GM18951 (cell line): ENCODE measurements at regions not wholly inside any gene's neighbourhood (a gene's known extent, or its start where the extent isn't known, plus 50 kb on each side); places are given as distances from the start of the nearest gene placed in this dataset.

Experiments
- POLR2A ChIP-seq: IDR thresholded peaks from 4 replicates; pipeline ENCODE4 v1.6.1; 2011; ENCODE audit warnings: mild to moderate bottlenecking; ENCODE audit not compliant: insufficient read length, insufficient read depth; ENCODE audit errors: extremely low read depth
- in situ Hi-C: fragments of 300-500 bp; cut with MboI; formaldehyde crosslinking; loops from one replicate; pipeline ENCODE4 v1.12.0; 2022; ENCODE audit warnings: low sequenced_read_pairs, mixed read lengths, inconsistent platforms; ENCODE audit not compliant: unreplicated experiment

DNA sequence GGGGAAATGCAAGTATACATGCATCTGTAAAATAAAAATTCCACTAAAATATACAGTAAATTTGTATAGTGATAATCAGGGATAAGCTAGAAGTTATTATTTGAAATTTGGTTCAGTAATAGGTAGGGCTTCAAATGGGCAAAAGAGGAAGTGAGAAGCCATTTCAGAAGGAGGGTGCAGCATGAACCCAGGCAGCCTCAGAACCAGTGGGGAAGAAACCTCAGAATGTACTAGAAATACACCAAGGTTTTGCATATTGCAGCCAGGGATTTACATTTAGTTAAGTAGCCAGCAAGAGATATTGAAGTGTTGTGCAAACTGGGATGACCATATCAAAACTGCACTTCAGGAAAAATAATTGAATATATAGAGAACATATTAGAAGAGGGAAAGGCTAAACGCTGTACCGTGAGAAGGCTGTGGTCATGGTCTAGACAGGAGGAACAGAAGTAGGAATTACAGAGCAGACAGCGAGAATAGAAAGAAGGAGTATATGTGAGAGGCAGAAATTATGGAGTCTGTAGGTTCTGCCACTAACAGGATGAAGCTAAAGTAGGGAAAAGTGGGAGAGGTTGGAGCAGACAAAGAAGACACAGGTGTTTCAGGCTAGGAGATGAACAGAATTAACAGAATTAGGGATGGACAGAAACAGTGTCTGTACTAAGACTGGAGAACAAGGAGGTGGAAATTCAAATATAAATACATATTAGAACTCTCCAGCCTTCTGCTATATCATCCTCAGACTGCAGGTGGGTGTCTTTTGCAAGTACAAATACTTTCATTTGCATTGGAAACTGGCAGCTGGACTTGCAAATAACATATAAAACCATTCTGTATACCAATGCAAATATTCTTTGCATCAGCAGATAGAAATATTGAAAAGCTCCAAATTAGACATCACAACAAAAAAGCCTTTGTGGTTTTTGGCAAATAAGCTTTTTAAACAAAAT, 335.6 kb downstream of the ZNF608 start:
- TF ChIP-seq POLR2A: no peak
- in situ Hi-C loops: no loop called here

DNA sequence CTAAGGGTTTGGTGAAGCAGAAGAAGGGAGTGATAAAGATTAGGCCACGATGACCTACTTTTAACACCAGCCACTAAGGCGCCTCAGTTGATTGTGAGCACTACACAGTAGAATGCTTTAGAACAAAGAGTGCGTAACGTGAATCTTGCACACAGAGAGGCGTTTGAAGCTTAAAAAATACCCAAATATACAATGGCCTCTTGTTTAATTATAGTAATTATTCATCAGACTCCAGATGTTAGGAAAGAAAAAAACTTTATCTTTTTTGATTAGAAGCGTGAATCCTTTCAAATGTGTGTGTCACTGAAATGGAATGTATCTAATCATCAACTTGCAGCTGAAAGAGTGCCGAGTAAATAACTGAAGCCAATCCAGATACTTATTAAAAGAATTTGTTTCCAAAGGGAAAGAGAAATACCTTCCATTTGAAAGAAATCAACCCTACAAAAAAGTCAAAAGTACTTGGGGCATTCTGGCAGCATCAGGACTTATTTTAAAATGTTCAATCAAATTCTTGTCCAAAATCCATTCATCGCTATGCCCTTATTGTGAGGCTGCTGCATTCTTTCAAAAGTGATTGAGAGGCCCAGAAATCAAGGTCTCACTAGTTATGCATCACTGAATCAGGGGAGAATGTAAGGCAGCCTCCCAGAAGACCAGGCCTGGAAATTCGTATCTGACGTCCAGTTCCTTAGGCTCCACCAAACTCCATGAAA, 337.5 kb downstream of the ZNF608 start:
- in situ Hi-C loops: no loop called here
- TF ChIP-seq POLR2A: no peak

DNA sequence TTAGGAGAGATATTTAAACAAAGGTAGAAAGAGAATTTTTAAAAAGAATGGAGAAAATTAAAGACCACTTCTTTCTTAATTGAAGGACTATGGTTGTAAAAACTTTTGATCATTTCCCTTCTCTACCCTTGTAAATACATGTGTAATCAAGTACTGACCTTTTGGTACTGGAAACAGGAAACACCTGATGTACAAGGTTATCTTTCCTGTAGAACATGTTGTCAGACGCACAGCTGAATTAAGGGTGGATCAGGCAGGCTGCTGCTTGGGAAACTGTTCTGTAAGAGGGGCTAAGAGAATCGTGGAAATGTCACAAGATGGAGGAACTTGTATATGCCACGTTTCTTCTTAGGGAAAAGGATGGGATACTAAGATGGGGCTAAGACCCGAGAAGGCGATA, 341.6 kb downstream of the ZNF608 start:
- no peak for TF ChIP-seq POLR2A

GRCh38 chr5:124403281-124403680, 343.2 kb downstream of the ZNF608 start:
- no peak for TF ChIP-seq POLR2A
- in situ Hi-C loops: no loop called here

More for the DNA sequence above, 341.6 kb downstream of the ZNF608 start:
- in situ Hi-C loops: no loop called here

DNA sequence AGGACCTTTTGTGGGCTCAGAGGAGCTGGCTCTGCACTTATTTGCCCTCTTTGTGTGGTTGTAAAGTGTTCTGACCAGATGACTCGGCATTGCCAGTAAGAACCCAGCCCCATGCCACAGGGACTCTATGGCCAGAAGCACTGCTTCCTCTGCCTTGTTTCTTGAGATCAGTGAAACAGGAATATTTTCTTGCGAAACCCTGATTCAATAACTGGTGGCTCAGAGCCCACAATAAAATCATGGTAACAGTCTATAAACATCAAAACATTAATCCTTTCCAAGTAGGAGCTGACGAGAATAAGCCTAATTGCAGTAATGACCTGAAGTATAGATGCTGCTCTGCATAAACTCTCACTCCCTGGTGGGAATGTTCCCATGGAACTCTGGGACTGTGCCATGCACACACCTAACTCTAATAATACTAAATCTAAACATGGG, 344.3 kb downstream of the ZNF608 start:
- TF ChIP-seq POLR2A: no peak
- in situ Hi-C loops: no loop called here

DNA sequence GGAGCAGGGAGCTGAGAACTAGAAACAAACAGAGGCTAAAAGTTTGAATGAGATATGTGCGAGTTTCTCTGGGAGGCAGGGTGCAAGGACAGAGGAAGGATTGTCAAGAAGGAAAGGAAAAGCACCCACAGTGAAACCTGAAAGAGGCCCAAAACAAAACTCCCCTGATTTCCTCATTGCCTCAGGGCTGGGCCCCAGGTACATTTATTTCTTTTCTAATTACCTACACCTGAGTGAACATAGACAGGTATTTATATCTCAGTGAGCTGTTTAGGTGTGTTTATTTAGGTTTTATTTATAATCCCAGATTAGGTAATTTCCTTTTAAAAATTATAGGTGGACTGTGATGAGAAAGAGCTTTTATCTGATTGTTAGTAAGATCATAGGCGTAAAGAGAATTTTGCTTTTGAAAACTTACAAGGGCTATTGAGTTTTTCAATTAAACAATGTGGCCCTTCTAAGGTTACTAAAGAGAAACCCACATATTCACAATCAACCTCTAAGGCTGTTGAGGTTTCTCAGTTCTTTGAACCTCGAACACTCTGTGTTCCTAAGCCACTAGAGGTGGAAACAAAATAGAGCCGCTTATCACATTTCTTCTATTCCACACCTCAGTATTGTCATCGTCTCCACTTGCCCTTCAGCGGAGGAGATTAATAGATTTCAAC, 344.8 kb downstream of the ZNF608 start:
- in situ Hi-C loops: no loop called here

DNA sequence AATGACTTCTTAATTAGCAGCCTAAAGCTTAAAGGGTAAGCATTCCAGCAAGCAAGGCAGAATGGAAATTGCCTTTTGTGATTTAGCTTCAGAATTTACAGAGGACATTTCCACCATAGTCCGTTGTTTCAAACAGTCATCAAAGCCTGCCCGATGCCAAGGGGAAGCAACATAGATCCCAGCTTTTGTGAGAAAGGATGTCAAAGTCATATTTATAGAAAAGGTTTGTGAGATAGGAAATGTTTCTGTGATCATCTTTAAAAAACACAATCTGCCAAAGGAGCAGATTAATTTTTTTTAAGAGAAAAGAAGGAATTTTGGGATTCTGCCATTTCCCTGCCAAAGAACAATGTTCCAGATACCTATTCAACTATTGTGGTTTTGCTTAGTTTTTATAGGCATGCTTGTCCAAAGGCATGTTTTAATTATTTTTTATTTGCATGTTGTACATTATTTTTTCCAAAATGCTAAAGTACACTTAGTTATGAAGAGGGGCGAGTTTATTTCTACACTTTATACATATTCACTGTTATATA, 346.9 kb downstream of the ZNF608 start:
- no peak for TF ChIP-seq POLR2A
- in situ Hi-C loops: no loop called here

More for the DNA sequence above, 344.8 kb downstream of the ZNF608 start:
- TF ChIP-seq POLR2A: no peak

DNA sequence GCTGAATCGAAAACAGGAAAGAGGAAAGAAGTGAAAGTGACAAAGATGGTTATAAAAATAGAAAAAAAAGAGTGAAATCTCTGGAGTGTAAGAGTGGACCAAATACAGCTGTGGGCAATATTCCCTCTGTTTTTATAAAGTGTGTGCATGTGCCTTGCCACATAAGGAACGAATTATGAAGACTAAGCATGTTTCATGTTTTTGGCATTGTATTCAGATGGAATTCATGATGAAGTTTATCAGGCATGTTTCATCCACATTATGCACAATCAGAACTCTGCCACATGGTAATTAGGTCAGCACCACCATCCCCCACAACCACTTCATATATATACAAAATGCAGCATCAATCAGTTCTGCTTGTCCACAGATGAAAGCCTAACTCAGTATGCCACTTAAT, 348.0 kb downstream of the ZNF608 start:
- no peak for TF ChIP-seq POLR2A
- in situ Hi-C loops: no loop called here

GRCh38 chr5:124397317-124397716, 349.1 kb downstream of the ZNF608 start:
- in situ Hi-C loops: no loop called here
- no peak for TF ChIP-seq POLR2A

GRCh38 chr5:124395926-124396325, 350.5 kb downstream of the ZNF608 start:
- in situ Hi-C loops: no loop called here

DNA sequence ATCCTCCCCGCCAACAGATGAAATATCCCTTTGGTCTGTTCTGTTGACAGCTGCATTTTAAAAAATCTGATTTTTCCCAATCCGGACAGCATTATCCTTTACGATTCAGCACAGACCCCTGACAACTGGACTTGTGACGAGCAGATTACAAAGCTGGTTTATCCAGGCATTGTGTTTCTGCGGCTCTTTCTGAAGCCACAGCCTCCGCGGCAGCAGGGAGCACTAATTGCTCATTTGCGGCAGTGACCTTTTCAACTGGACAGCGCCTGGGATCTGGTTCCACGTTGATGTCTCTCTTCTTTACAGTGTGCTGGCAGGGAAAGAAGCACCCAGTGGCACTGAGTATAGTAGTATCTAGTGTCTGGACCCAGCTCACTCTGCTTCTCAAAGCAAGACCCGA, 351.2 kb downstream of the ZNF608 start:
- TF ChIP-seq POLR2A: no peak
- in situ Hi-C loops: no loop called here

More at GRCh38 chr5:124395926-124396325, 350.5 kb downstream of the ZNF608 start:
- TF ChIP-seq POLR2A: no peak

- in situ Hi-C loops: no loop called here
- no peak for TF ChIP-seq POLR2A
Measured at GRCh38 chr5:124394700-124395245, 351.7 kb downstream of the ZNF608 start.
